ENCODE measurements at regions not wholly inside any gene's neighbourhood (a gene's known extent, or its start where the extent isn't known, plus 50 kb on each side); places are given as distances from the start of the nearest gene placed in this dataset.

DNA sequence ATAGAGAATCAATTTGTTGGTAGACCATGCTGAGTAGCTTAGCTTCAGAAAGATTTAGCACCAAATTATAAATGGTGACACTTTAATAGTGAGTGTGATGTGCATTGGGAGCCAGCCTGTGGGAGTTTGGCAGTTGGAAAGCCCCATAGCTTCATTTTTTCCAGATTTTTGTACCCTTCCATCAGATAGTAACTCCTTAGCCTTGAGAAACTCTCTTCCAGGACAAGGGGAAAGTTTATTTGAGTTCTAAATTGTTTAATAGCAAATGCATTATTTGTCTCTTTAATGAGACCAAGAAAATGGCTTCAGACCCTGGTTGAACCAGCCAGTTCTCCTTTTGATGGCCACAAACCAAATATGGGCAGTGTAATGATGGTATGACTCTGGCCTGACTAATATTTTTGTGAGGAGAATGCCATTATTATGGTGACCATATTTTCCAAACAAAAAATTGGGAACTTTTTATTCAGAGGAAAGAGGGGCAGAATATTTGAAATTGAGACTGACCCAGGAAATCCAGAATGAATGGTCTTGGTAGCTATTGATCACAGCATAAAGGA lies 49.8 kb downstream of the PLCE1 start:
- Histone ChIP-seq H3K27ac (no peak overlapping the region), H3K9me3 (replicated peaks) (no peaks in the 10 kb centered on the region), H3K4me1 (no peaks in the 10 kb centered on the region; the same call in 1 of the 2 replicates), H3K4me3 (no peak overlapping the region), H3K27me3 (no peaks in the 10 kb centered on the region), H3K36me3 (no peaks in the 10 kb centered on the region)
- no peak for DNase-seq

DNA sequence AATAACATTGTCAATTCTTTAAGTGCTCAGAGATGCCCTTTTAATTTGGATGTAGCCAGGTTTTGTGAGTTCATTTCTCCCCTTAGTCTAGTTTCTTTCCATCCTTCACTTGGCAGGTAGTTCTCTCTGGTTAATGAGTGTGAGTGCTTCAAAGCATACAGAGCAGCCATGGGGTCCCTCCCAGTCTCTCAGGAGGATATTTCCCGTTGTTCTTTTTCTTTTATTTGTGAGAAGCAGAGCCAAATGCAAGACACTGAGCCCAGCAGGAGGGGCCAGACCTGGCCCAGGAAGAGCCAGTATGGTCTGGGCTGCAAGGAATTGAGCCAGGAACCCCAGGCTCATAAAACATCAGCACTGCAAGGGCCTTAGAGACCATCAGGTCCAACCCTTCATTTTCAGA lies 52.4 kb downstream of the PLCE1 start:
- H3K4me1 ChIP-seq, result no peaks in the 10 kb centered on the region
- no peak overlapping the region for H3K4me3 ChIP-seq
- no peak overlapping the region for H3K27ac ChIP-seq
- no peaks in the 10 kb centered on the region for H3K27me3 ChIP-seq
- no peaks in the 10 kb centered on the region for H3K9me3 ChIP-seq (replicated peaks)
- DNase-seq, result no peak
- no peaks in the 10 kb centered on the region for H3K36me3 ChIP-seq

DNA sequence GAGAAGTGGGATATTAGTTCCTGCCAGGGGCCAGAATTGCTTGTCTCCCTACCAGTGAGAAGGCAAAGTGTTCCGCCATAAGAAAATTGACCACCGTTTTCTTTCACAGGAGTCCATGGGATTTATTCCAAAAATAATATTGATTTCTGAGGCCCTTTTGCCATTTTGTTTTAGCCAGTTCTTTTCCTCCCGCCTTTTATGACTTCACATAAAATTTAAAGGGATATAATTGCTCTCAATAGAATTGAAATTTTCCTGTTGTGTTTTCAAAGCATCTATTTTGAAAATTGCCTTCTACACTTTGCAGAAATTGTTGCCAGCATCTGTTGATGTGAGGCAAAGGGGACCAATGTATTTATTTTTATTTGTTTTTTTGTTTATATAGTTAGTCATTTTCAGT lies 53.6 kb downstream of the PLCE1 start:
- H3K9me3 ChIP-seq (replicated peaks), result no peaks in the 10 kb centered on the region
- H3K4me1 ChIP-seq, result no peaks in the 10 kb centered on the region
- no peaks in the 10 kb centered on the region for H3K36me3 ChIP-seq
- H3K27ac ChIP-seq, result no peak overlapping the region
- H3K4me3 ChIP-seq, result no peak overlapping the region
- DNase-seq, result no peak
- no peaks in the 10 kb centered on the region for H3K27me3 ChIP-seq

DNA sequence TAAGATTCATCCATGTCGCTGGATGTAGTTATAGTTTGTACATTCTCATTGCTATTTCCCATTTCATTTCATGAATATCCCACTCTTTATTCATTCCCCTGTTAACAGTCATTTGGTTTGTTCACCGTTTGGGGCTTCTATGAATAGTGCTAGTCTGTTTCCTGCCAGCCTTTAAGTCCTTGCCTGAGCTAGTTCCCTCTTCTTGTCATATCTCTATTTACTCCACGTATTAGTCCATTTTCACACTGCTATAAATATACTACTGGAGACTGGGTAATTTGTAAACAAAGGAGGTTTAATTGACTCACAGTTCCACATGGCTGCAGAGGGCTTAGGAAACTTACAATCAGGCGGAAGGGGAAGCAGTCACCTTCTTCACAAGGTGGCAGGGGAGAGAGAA lies 56.2 kb downstream of the PLCE1 start:
- H3K27ac ChIP-seq, result no peak overlapping the region
- no peak overlapping the region for H3K4me3 ChIP-seq
- DNase-seq, result no peak
- no peaks in the 10 kb centered on the region for H3K4me1 ChIP-seq
- no peaks in the 10 kb centered on the region for H3K27me3 ChIP-seq
- H3K36me3 ChIP-seq, result no peaks in the 10 kb centered on the region
- no peaks in the 10 kb centered on the region for H3K9me3 ChIP-seq (replicated peaks)

DNA sequence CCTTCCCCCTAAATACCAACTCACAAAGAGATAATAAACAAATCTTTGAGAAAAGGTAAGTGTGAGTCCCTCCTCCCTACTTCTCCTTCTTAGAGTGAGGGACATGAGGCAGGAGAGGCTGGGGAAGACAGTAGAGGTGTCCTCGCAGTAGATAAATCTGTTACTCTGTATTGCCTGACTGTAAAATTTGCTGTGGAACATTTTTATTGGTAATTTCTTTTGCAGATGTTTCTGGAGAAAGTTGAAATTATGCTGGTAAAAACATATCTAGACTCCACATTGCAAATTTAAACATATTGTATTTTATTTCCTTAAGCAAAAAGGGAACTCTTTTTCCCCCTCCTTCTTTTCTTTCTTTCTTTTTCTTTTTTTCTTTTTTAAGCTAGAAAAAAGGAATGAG lies 58.5 kb downstream of the PLCE1 start:
- Histone ChIP-seq H3K36me3 (no peaks in the 10 kb centered on the region), H3K9me3 (replicated peaks) (no peaks in the 10 kb centered on the region), H3K4me3 (no peak overlapping the region), H3K27ac (no peak overlapping the region), H3K27me3 (no peaks in the 10 kb centered on the region), H3K4me1 (no peaks in the 10 kb centered on the region)
- DNase-seq, result no peak

DNA sequence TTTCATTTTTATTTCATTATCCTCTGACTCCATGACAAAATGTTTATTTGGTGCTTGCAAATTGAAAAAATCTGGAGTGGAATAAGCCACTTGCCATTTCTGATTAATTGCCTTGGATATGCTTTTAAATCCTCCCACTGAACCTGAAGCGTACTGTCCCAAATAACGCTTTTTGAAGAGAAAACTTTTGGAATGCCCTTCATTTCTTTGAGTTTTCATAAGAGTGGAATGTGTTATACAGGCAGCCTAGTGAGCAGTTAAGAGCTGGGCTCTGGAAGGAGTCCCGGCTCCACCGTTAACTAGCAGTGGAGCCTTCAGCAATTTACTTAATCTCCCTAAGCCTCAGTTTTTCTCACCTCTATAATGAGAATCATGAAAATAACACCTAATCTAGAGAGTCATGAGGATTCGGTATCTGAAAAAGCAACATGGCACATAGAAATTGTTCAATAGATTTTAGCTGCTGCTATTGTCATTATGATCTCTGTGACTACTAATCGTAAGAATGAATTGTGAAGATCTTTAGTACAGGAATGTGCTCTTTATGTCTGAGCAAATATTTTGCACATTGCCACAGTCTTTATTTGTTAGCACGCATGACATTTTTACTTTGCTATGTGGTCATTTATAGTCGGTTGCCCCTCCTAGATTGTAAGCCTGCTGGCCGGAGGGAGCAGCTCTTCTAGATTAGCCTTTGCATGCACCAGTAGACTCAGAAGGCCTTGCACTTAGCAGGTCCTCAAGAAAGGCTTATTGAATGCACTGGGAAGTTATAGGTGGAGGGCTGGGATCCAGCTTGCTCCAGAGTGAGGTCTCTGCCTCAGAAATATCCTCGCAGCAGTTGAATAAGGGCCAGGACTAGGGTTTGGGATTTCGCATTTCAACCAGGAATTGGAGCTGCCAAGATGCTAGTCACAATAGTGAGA lies 59.4 kb downstream of the PLCE1 start:
- no peak overlapping the region for H3K4me3 ChIP-seq
- no peaks in the 10 kb centered on the region for H3K4me1 ChIP-seq
- no peak for DNase-seq
- no peak overlapping the region for H3K27ac ChIP-seq
- H3K36me3 ChIP-seq, result no peaks in the 10 kb centered on the region
- H3K27me3 ChIP-seq, result no peaks in the 10 kb centered on the region
- no peaks in the 10 kb centered on the region for H3K9me3 ChIP-seq (replicated peaks)

DNA sequence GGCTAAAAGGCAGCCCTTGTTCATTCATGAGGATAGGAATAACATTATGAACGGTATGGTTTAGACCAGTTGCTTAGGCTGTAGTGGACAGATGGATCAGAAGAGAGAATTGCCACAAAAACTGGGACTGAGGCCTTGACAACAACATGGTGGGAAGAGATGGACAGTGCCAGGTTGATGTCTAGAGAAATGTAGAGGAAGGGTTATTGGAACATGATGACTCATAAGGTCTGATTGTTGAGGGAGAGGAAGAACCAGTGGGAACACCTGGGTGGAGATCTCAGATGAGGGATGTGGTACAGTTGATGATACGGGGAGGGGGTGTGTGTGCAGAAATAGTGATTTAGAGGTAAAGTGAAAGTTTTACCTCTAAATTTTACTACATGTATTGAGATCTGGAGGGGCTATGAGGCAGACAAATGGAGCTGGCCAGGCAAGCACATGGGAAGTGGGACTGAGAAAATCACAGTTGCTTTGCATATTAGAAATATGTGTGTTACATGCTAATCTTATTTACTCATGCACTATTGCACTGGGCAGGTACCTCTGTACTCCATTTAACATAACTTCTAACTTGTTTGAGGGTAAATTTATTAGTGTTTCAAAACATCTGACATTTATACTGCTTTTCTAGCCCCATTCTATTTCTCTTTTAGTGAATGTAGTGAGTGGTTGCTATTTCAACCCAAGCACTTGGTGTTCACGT lies 65.6 kb downstream of the PLCE1 start:
- no peak for DNase-seq
- Histone ChIP-seq H3K4me3 (no peak overlapping the region), H3K36me3 (no peaks in the 10 kb centered on the region), H3K4me1 (no peaks in the 10 kb centered on the region), H3K27ac (no peak overlapping the region), H3K9me3 (replicated peaks) (no peaks in the 10 kb centered on the region), H3K27me3 (no peaks in the 10 kb centered on the region)

DNA sequence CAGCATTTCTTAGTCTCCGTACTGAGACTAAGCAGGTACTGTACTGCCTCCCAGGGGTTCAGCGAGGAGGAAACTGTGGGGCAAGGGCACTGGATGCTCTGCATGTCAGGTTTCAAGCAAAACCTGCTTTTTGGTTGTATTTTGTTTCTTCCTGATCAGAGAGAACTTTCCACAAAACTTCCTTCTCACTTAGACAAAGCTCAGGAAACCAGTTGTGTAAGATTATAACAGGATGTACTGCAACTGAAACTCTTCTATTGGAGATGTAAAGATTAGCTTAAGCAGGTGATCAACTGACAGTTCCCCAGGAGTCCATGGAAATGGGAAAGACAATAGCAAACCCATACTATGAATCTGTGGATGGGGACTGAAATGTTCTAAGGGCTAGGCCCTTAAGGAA lies 67.3 kb downstream of the PLCE1 start:
- no peaks in the 10 kb centered on the region for H3K9me3 ChIP-seq (replicated peaks)
- no peaks in the 10 kb centered on the region for H3K27me3 ChIP-seq
- no peaks in the 10 kb centered on the region for H3K4me1 ChIP-seq
- H3K36me3 ChIP-seq, result no peaks in the 10 kb centered on the region
- no peak for DNase-seq
- H3K4me3 ChIP-seq, result no peak overlapping the region
- H3K27ac ChIP-seq, result no peak overlapping the region

DNA sequence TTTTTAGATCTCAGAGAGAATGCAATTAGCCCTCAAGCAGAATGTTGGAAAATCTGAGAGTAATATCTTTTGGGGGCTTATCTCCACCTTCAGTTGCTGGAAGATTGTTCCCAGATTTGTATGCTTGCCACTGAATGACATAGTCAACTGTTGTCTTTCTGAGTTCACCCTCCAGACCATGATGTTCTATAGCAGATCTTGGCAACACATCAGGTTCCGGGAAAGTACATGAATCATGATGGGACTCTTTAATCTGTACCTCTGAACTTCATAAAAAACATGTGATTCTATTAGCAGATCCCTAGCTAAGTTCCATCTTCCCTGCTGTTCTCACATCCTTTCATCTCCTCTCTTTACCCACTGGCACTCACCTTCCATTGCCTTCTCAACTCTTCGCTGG lies 68.9 kb downstream of the PLCE1 start:
- Histone ChIP-seq H3K27ac (no peak overlapping the region), H3K4me3 (no peak overlapping the region), H3K27me3 (no peaks in the 10 kb centered on the region), H3K36me3 (no peaks in the 10 kb centered on the region), H3K4me1 (no peaks in the 10 kb centered on the region), H3K9me3 (replicated peaks) (no peaks in the 10 kb centered on the region)
- no peak for DNase-seq

DNA sequence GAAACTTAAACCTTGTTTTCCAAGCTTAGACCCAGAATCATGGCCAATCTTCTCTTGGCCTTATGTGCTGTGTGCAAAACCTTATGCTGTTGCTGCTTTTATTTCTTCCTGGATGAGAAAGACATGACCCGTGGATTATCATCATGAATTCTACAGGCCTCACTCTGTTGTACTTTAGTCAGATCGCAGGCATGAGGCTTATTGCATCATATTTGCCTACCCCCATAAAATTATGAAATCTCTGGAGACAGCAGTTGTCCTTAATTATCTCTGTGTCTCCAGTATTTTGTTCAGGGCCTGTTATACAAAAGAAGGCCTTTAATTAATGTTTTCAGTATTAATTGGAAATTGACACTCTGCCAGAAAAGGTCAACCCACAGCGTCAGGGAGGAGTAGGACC lies 71.6 kb downstream of the PLCE1 start:
- no peaks in the 10 kb centered on the region for H3K27me3 ChIP-seq
- DNase-seq, result no peak
- H3K36me3 ChIP-seq, result no peaks in the 10 kb centered on the region
- H3K4me3 ChIP-seq, result no peak overlapping the region
- H3K27ac ChIP-seq, result no peak overlapping the region
- H3K9me3 ChIP-seq (replicated peaks), result no peaks in the 10 kb centered on the region
- H3K4me1 ChIP-seq, result peaks cover 7% of the 10 kb centered on the region; the same call in 1 of the 2 replicates

DNA sequence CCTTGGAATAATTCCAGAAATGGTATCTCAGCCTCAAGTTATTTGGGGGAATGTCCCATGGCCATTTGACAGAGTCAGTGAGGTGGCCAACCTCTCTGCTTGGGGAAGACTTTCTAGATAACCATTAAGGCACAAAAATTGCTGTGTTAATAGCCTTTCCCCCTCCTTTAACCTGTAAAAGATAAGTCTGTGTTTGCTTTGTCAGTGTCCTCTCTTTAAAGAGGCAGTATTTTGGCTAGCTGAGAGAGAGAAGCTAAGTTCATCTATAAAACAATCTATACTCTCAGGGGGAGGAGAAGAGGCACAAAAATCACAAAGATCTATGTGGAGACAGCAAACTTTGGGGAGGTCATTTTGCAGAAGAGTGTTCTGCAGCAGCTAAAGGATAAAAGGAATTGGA lies 72.1 kb downstream of the PLCE1 start:
- H3K27ac ChIP-seq, result no peak overlapping the region
- DNase-seq, result no peak
- no peaks in the 10 kb centered on the region for H3K27me3 ChIP-seq
- peaks cover 9% of the 10 kb centered on the region; the same call in 1 of the 2 replicates for H3K4me1 ChIP-seq
- no peaks in the 10 kb centered on the region for H3K36me3 ChIP-seq
- no peaks in the 10 kb centered on the region for H3K9me3 ChIP-seq (replicated peaks)
- no peak overlapping the region for H3K4me3 ChIP-seq

DNA sequence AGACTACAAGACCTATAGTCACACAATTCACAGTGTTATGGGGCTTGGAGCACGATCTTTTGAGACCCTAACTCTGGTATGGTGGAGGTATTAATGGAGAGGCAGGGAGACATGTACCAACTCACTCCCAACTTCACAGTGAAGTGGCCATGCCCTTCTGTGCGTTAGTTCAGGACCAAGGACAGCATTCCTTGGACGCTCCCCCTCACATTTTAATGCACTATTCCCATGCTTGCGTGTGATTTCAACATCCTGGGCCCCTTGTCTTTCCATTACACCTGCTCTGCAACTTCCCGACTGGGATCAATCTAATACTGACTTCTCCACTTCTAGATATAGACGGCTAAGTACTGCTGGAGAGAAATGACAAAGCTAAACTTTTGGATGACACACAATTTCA lies 72.7 kb downstream of the PLCE1 start:
- H3K4me1 ChIP-seq, result peaks cover 9% of the 10 kb centered on the region; the same call in 1 of the 2 replicates
- H3K4me3 ChIP-seq, result no peak overlapping the region
- no peaks in the 10 kb centered on the region for H3K9me3 ChIP-seq (replicated peaks)
- no peaks in the 10 kb centered on the region for H3K36me3 ChIP-seq
- peak; percentile 42 to 71 for DNase-seq
- H3K27ac ChIP-seq, result no peak overlapping the region
- H3K27me3 ChIP-seq, result no peaks in the 10 kb centered on the region

DNA sequence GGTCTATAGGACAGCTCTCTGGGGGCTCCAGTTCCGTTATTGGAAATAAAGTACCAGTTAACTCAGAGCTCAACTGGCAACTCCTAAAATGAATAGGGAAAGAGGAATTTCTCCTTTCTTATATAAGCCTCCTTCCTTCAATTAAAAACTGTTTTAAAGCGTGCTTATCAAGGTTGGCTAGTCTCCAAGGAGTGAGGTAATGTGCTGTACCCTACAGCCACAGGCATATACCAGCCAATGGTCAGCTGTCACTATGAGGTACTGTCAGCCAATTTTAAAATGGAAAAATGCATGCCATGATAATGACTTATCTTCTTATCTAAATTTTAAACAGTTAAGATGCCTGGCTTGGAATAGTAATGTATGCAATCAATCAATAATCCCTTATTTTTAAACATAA lies 76.2 kb downstream of the PLCE1 start:
- H3K4me3 ChIP-seq, result no peak overlapping the region
- peak; percentile 28 to 49 for DNase-seq
- no peaks in the 10 kb centered on the region for H3K9me3 ChIP-seq (replicated peaks)
- H3K4me1 ChIP-seq, result peaks cover 9% of the 10 kb centered on the region; the same call in 1 of the 2 replicates
- no peaks in the 10 kb centered on the region for H3K27me3 ChIP-seq
- H3K27ac ChIP-seq, result no peak overlapping the region
- H3K36me3 ChIP-seq, result no peaks in the 10 kb centered on the region

DNA sequence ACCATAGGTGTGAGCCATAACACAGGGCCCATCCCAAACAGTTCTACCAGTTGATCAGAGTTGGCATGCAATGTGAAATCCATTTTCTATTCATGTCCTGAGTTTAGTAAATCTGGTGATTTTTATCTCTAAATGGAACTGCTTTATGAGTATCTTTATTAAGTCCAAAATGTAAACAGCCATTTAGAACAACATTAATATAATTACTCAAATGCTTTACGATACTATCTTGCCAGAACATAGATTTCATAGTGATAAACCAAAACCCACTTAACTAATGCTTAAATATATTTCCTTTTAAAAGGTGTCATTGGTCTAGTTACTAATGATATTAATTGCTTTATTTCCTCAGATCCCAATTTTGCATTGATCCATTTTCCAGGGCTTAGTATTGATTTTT lies 80.7 kb downstream of the PLCE1 start:
- no peak for DNase-seq
- H3K4me1 ChIP-seq, result peaks cover 23% of the 10 kb centered on the region; the same call in 1 of the 2 replicates
- H3K36me3 ChIP-seq, result no peaks in the 10 kb centered on the region
- no peak overlapping the region for H3K27ac ChIP-seq
- H3K27me3 ChIP-seq, result no peaks in the 10 kb centered on the region
- no peaks in the 10 kb centered on the region for H3K9me3 ChIP-seq (replicated peaks)
- H3K4me3 ChIP-seq, result no peak overlapping the region

DNA sequence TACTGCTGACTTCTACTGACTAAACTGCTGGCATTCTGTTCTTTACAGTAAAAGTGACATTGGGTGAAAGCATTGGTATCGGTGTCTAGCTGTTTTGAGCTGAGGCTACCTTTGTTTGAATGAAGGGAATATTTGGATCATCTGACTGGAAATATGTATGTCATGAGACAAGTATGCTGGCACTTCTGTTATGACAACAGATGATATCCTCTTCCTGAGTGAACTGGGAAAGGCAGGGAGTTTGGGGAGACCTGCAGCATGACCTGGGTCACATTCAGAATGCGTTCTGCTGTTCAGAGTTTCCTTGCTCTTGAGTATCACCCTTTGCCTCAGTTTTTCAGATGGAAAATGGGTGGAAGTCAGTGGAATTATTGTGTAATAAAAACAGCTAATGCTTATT lies 81.8 kb downstream of the PLCE1 start:
- DNase-seq, result no peak
- H3K4me3 ChIP-seq, result no peak overlapping the region
- H3K27me3 ChIP-seq, result no peaks in the 10 kb centered on the region
- H3K36me3 ChIP-seq, result no peaks in the 10 kb centered on the region
- no peaks in the 10 kb centered on the region for H3K9me3 ChIP-seq (replicated peaks)
- H3K27ac ChIP-seq, result no peak overlapping the region; the same call in 1 of the 2 replicates
- peaks cover 15% of the 10 kb centered on the region; the same call in 1 of the 2 replicates for H3K4me1 ChIP-seq
